Activated effector memory CD4-positive, alpha-beta T cell treated with anti-CD3 and anti-CD28 coated beads, Interleukin-2, amount 50 U/mL, for 16 hours (primary cell): ENCODE measurements at regions not wholly inside any gene's neighbourhood (a gene's known extent, or its start where the extent isn't known, plus 50 kb on each side); places are given as distances from the start of the nearest gene placed in this dataset.
"Not testable (repeated sequence)": the region's sequence is repeated elsewhere in the genome, so short reads cannot be mapped to it uniquely, and the experiment has no call there.

Experiments
- DNase-seq: peaks from one replicate; pipeline ENCODE4 v3.0.0-alpha.2; 2020

DNA sequence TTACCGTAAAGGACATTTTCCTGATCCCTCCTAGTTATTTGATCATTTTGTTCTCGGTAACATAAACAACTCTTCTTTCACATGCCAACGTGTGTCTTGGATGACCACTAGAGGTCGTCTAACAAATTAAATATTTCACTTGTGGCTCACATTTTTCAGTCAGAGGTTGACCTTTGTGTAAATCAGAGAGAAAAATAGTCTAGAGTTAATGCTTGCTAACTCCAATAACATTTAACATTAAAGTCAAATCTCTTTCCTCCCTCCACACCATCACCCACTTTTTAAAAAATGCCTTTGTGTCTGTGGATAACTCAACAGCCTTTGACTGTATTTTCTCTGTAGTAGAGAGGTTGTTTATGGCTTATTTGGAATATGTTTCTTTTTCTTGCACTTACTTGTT lies 220.5 kb upstream of the B3GALT2 start:
- no peak for DNase-seq

DNA sequence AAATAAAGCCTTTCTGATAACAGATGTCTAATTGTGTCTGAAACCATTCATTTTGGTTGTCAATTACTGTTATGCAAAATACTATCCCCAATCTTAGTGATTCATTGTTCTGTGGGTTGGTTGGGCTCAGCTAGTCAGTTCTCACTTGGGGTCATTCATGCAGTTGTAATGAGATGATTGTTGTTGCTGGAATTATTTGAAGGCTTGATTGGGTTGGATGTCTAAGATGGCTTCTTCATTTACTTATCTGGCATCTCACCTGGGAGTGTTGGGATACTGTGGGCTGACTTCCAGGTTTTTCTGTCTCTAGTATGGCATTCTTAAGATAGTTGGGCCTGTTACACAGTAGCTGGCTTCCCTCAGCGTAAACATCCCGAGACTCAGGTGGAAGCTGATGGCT lies 217.8 kb upstream of the B3GALT2 start:
- no peak for DNase-seq

DNA sequence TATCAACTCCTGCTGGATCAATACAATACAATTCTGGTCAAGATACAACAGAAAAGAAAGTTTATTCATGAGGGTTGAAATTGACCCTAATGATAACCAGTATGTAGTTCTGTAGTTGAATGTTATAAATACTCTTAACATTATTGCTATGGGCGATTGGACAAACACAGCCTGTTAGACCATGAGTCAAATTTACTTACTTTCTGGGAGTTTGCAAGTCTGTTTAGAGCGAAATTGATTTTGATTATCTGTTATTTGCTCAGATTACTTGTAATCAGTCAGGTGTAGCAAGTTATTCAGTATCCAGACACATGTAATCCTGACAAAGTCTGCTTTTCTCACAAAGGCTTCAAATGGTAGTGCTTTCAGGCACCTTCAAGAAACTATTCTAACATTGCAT lies 216.6 kb upstream of the B3GALT2 start:
- DNase-seq: no peak

DNA sequence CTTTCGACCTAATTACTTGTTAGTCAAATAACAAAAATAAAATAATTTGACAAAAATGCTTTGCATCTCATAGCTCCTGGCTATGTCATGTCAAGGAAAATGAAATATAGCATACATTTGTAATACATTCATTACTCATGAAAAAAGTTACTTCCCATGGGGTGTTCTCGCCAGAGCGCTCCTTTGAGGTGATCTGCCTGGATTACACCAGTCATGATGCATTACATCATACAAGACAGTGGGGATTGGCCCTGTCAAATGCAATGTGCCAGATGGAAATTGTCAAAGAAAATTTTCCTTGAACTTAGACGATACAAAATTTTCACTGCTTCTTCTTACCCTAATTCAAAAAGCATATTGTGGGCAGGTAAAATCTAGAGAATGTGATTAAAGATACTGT lies 215.6 kb upstream of the B3GALT2 start:
- no peak for DNase-seq

DNA sequence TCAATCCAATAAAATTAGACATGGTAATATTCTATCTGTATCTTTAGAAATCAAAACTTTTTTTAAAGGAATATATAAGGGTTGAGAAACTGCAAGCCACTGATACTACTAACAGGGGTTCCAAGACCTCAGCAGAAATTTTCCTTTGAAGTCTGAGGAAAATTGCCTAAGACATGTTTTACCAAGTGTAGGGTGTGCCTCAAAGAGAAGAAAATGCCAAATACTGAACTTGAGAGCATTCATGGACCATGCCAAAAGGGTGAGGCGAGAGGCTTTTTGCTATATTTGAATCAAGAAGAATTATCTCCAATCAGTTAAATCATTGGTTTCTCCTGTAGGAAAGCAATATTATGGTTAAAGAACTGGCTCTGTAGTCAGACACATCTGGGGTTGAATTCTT lies 207.9 kb upstream of the B3GALT2 start:
- no peak for DNase-seq

DNA sequence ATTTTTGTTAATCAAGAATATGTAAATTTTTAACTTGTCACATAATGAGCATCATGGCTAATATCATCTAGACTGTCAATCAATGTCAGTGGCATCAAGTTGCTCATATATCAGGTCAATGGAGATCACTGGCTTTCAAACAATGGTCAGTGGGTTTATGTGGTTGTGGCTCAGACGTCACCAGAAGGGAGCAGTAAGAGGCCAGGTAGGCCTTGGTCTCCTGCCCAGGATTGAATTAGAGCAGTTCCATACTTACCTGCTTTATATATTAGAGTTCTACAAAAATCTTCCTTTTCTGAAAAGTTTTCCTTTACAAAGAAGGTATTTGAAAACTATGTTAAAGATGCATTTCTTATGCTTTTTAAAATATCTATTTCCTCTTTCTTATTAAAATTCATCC lies 206.3 kb upstream of the B3GALT2 start:
- DNase-seq: no peak

DNA sequence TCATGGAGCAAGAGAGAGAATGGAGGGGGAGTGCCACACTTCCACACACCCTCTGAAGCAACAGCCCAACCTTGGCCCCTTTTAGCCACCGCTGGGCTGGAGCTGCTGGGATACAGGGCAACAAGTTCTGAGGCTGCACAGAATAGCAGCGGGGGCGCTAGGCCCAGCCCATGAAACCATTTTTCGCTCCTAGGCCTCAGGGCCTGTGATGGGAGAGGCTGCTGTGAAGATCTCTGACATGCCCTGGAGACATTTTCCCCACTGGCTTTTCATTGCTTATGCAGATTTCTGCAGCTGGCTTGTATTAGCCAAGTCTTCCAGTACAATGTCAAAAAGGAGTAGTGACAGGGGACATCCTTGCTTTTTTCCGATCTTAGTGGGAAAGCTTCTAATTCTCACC lies 202.3 kb upstream of the B3GALT2 start:
- DNase-seq: no peak

DNA sequence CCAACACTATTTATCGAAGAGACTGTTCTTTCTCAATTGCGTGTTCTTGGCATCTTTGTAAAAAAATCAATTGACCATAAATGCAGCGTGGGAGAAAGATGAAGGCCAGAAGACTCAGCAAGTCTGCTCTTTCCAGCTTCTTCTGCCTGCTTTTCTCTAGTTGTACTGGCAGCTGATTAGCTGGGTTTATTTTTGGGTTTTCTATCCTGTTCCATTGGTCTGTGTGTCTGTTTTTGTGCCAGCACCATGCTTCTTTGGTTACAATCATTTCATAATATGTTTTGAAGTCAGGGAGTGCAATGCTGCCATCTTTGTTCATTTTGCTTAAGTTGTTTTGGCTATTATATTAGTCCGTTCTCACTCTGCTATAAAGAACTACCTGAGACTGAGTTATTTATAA lies 201.8 kb upstream of the B3GALT2 start:
- no peak for DNase-seq

DNA sequence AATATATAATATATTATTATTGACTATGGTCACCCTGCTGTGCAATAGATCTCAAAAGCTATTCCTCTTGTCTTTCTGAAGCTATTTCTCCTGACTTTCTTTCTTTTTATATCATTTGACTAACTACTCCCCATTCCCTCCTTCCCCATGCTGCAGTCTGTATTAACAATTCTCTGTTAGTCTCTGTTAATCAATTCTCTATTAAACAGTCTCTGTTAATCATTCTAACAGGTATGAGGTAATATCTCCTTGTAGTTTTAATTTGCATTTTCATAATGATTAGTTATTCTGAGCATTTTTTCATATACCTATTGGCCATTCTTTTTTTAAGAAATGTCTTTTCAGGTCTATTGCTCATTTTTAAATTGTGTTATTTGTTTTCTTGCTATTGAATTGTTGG lies 201.0 kb upstream of the B3GALT2 start:
- no peak for DNase-seq

DNA sequence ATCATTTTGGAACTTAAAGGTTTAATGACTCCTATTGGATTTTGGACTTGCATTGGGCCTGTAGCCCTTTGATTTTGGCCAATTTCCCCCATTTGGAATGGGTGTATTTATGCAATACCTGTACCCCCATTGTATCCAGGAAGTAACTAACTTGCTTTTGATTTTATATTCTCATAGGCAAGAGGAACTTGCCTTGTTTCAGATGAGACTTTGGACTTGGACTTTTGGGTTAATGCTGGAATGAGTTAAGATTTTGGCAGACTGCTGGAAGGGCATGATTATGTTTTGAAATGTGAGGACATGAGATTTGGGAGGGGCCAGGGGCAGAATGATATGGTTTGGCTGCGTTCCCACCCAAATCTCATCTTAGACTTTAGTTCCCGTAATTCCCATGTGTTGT lies 192.0 kb upstream of the B3GALT2 start:
- DNase-seq: not testable (repeated sequence)

DNA sequence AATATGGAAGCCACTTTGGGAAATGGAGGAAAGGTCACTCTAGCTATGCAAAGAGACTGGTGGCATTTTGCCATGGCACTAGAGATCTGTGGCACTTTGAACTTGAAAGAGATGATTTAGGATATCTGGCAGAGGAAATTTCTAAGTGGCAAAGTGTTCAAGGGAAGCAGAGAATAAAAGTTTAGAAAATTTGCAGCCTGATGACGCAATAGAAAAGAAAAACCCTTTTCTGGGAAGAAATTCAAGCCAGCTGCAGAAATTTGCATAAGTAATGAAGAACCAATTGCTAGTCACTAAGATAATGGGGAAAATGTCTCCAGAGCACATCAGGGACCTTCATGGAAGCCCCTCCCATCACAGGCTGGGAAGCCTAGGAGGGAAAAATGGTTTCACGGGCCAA lies 191.1 kb upstream of the B3GALT2 start:
- DNase-seq: no peak

DNA sequence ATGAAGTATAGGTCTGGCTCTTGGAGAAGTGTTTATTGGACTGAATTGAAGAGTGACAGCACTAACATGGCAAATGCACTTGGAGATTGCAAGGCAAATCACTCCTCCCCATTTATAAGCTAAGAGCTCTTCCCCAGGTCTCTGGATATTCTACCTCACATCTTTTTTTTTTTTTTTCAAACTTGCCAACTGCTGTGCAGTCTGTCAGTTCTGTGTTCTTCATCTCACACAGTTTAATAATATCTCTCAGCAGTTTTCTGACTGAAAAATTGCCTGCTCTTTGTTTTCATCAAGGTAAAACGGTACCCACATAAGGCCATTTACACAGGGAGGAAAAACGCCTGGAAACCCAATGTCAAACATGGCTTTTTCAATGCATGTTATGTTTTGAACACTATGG lies 186.1 kb upstream of the B3GALT2 start:
- no peak for DNase-seq

DNA sequence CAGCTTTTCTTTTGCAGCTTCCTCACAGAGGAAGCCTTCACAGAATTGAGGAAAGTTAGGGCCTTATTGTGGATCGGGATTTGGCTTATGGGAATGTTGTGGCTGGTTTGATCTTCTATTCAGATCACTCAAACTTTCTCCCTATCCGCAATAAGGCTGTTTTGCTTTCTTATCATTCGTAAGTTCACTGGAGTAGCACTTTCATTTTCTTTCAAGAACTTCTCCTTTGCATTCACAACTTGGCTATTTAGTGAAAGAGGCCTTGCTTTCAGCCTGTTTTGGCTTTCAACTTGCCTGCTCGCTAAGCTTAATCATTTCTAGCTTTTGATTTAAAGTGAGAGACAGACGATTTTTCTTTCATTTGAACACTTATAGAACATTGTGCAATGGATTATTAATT lies 181.9 kb upstream of the B3GALT2 start:
- no peak for DNase-seq

DNA sequence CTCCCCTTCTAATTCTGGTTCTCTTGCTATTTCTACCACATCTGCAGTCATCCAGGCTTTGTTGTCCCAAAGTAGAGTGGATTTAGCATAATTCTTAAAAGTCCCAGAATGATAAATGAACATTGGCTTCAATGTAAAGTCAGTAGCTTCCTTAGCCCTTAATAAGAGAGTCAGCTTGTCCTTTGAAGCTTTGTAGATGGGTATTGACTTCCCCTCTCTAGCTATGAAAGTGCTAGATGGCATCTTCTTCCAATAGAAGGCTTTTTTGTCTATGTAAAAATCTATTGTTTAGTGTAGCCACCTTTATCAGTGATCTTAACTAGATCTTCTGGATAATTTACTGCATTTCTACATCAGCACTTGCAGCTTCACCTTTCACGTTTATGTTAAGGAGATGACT lies 181.4 kb upstream of the B3GALT2 start:
- no peak for DNase-seq

DNA sequence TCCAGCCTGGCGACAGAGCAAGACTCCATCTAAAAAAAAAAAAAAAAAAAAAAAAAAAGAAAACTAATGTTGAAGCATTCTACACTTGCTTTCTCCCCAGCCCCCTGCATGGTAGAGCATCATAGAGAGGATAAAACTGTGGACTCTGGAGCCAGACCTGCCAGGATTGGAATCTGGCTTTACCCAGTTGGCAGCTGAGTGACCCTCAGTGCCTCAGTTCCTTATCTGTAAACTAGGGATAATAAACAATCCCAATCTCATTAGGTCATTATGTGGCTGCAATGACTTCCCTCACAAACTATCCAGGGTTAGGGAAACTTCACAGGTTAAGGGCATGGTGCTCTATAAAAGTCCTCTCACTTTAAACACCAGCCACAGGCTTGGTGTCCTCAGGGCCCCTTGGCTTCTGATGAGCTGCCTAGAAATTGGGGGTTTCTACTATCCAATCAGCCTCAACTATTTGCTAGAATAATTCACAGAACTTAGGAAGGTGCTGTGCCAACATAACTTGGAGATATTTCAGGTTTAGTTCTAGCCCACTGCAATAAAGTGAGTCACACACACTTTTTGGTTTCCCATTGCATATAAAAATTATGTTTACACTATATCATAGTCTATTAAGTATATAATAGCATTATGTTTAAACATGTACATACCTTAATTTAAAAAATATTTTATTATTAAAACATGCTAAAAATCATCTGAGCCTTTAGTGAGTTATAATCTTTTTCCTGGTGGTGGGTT lies 180.5 kb upstream of the B3GALT2 start:
- DNase-seq: no peak

DNA sequence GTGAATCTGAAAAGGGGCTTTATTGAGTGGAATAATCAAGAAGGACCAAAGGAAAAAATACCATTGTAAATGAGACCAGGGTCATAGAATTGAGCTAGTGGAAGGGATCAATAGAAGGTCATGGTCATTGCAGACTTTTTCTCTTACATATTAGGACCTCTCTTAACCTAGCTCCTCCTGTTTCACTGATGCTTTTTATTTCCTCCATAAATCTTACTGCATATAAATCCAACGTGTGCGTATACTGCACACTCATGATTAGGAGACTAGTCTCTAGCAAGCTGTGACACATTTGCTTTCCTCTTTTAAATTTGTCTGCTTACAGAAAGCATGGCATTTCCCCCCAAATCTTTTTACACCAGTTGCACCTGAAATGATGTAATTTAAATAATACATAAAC lies 179.6 kb upstream of the B3GALT2 start:
- no peak for DNase-seq

DNA sequence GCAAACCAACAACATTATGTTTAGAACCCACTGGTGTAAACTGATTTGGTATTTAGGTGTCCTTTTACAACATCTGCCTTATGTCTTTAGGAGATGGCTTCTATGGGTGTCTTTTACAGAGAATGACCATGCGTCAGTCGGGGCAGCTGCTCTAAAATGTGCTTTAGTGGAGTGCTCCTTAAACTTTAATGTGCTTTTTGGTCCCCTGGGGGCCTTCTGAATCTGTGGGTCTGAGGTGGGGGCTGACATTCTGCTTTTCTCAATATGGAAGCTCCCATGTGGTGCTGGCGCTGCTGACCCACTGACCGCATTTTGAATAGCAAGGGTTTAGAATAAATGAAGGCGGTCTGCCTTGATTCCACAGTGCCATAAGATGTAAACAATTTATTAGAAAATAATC lies 173.2 kb upstream of the B3GALT2 start:
- DNase-seq: no peak

DNA sequence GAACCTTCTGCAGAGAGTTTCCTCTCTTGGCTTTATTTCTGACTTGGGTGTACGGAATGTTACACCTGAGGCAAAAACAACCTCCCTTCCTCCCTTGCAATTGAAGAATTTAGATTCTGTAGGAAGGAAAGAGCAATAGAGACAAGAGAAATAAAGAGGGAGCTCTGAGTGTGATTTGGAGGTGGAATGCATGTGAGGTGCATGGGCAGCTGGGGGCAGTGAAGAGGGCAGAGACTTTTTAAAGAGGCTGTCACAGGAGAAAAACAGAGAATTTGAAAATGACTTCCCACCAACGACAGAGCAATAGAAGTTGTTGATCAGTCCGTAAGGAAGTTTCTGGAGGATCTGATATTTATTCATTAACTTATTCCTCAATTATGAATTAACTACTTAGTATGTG lies 172.0 kb upstream of the B3GALT2 start:
- no peak for DNase-seq

DNA sequence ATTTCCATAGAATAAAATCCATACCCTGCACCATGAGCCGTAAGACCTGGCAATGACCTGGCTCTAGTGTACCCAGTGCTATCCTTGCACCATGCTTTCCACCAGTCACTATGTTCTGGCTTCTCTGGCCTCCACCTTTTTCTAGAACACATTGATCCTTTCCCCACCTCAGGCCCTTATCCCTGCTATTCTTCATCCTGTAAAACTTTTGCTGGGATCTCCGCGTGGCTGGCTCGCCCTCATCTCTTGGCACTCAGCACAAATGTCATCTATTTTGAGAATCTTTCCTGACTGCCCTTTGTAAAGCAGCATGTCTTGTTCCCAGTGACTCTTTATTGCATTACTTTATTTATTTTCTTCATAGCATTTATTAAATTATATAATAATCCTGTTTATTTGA lies 169.8 kb upstream of the B3GALT2 start:
- DNase-seq: no peak

DNA sequence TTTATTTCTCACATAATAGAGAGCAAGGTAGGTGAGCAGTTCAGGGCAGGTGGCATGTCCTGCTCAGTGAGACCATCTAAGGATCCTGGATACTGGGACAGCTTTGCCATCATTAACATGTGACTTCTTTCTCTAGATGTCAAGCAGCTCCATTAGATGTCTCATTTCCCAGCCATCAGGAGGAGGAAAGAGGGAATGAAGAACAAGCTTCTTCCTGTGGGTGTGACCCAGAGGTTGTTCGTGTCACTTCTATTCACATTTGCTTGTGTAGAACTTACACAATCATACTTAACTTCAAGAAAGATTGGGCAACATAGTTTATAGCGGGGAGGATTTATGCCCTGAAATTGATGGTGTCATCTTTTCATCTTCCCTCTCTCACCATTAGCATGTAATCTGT lies 169.2 kb upstream of the B3GALT2 start:
- no peak for DNase-seq

DNA sequence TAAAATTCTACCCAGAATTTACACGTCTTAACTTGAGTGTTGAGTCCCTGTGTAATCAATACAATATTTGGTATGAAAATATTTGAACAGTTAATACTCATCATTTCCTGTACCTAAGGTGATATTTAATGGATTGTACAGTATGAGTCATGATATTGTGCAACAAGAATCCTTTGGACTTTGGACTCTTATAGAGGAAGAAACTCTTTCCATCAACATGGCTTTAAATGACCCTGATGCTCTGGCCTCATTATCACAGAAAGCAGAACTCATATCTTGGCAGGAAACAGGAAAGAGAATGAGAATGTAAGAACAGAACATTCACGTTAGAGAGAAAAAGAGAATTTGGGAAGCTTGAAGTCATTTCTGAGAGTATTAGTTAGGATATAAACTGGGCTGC lies 168.8 kb upstream of the B3GALT2 start:
- no peak for DNase-seq

DNA sequence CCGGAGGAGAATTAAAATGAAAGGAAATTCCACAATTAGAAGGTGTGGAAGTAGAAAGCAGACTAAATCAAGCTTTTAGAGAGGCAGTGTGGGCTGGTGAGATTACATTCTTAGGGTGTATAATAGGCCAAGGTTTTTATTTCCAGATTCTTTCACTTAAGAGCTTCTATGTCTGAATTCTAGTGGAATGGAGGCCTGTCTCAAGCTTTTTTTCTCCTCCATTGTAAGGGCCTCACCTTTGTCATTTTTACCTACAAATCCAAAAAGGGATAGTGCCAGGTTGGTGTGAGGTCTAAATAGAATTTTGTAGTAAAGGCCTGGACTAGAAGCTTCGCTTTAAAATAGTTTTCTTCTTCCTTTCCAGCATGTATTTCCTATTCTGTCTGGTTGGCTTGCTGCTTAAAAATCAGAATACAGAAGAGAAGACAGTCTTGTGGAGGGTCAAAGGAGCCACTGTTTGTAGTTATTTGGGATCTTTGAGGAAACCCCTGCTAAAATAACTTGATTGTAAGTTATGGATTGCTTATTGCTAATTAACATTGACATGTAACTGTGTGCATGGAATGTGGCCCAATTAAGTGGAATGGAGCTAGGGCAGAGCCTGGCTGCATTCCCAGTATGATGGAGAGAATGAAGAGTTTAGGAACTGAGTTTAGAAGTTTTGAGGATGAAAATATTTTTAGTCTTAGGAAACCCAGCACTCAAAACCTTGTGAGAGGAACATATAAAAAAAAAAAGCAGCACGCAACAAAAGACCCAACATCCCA lies 162.5 kb upstream of the B3GALT2 start:
- DNase-seq: no peak

DNA sequence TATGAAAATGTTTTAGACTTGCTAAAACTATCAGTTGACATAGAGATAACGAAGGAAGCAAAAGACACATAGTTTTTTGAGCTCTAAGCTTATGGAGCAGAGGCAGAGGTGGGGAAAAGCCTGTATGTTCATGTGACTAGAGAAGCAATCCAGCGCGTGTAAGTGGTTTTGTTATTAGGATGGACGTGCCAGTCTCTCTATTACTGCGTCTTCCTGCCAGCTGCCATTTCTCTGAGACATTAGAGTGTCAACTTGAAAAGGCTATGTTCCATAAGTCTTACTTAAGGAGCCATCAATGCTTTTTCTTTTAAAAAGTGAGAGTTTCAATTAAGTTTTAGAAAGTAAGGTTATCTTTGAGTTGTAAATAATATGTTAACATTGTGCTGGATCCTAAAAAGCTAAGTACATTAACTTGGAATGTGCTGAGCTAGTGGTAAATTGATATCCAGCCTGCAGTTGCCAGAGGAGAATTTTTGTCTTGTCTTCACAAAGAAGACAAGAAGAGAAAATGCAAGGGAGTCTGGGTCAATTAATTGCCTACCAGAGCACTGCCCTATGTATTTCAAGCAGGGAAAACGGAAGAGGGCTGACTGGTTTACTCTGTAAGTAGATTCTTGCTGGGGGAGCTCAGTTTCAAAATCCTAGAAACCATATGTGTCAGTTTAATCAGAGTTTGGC lies 161.8 kb upstream of the B3GALT2 start:
- DNase-seq: no peak

DNA sequence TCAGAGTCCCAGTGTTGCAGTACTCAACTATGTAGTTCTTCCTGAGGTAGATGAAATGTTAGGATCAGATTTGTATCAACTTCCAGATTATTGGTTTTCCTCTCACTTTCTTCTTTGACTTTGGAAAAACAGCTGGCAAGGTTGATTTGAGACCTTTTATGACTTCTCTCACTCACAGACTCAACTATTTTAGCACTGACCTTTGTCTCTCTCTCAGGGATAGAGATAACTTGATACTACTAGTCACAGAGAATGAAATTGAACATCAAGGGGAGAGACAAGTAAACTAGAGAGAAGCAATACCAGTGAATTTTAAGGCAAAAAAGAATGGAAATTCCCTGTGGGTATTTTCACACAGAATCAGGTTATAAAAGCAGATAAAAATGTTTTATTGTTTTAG lies 159.7 kb upstream of the B3GALT2 start:
- DNase-seq: no peak
